DMS53 (cell line): ENCODE measurements at regions not wholly inside any gene's neighbourhood (a gene's known extent, or its start where the extent isn't known, plus 50 kb on each side); places are given as distances from the start of the nearest gene placed in this dataset.
"Not testable (repeated sequence)": the region's sequence is repeated elsewhere in the genome, so short reads cannot be mapped to it uniquely, and the experiment has no call there.

Experiments used
- DNase-seq: peaks from one replicate; lab custom pipeline; 2025; lab: John Stamatoyannopoulos, UW

- no peak for DNase-seq
Observed at GRCh38 chr2:195466427-195466826, 190.6 kb upstream of the SLC39A10 start.

DNA sequence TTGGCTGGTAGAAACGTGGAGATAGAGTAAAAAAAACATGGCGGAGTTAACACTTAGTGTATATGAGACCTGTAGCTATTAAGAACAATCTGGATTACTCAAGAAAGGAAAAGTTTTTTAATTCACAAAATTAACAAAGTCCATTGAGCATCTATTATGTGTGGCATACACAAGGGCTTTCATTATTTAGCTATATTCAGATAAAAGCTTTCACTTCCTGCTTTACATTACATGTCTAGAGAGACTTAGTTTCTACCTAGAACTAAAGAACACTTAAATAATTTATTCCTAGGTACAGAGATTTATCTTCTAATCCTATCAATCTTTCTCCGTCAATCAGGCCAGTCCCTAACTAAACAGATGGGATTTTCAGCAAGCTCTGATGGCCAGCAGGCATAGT, 196.0 kb upstream of the SLC39A10 start:
- no peak for DNase-seq

- no peak for DNase-seq
Observed at GRCh38 chr2:195458936-195459335, 198.1 kb upstream of the SLC39A10 start.

DNA sequence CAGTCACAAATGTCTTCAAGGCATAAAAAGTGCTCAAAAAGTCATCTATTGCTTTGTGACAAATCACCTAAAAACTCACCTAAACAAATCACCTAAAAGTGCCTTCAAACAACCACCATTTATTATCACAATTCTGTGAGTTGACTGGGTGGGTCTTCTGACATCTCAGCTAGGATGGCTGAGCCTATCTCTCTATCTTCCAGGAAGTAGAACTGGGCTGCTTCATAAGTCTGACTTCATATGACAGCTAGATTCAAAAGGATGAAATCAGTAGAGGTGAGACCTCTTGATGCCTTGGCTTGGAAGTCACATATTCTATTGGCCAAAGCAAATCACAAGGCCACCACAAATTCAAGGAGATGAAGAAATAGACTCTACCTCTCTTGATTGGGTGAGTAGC, 199.2 kb upstream of the SLC39A10 start:
- DNase-seq: no peak

- DNase-seq: no peak
Observed at GRCh38 chr2:195456771-195457170, 200.3 kb upstream of the SLC39A10 start.

DNA sequence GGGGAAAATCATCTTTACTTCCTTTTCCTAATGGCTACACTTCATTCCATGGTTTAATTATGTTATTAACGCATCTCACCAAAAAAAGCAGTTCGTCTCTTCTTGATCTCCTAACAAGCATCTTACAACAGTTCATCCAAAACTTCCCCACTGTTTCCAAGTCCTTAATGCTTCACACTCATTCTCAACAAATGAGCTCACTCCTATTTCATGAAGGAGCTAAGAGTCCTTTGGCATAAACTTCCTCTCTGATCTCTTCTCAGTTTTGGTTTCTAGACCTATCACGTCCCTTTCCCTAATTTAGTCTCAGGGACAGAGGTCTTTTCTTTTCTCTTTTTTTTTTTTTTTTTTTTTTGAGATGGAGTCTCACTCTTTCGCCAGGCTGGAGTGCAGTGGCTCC, 205.9 kb upstream of the SLC39A10 start:
- no peak for DNase-seq

DNA sequence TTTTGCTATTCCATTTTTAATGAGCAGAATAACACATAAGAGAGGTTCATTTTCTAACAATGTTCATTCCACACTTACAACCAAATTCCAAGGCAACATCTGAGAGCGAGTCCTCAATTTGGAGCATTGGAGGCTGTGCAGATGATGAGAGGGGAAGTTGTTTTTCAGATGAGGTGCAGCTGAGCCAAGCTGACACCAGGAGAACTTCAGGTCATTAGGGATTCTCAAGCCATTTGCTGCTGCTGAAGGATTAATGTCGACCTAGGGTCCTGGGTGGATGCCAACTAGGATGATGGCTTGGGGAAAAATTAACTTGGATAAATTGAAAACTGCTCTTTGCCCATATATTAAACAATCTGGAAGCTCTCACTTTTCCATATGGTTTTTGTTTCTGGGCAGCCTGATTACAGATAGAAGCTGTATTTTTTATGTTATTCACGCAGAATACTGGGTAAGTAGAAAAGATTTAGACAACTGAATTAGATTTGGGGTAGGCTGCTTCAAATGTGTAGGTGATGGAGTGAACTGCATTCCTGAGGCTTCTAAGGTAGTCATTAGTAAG, 206.4 kb upstream of the SLC39A10 start:
- DNase-seq: no peak

DNA sequence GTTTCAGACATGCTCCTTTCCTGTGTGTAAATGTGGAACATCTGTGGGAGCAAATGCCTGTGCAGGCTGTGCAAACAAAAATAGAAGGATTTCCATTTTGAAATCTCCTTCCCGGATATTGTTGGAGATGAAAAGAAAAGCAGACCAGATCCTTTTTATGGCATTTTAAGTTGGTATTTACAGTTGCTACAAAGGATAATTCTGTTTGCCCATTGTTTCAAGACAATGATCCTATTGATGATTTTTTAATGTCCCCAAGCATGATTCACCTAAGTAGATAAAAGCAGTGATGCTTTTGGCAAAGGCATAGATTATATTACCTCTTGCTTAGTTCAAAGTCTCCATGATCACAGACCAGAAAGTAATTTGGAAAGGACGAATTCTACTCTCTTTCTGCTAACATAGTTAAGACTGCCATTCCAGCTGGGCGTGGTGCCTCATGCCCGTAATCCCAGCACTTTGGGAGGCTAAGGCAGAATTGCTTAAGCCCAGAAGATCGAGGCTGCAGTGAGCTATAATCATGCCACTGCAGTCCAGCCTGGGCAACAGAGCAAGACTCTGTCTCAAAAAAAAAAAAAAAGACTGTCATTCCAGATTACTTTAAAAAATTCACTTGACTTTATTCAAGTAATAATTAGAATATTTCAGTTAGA, 209.6 kb upstream of the SLC39A10 start:
- no peak for DNase-seq

DNA sequence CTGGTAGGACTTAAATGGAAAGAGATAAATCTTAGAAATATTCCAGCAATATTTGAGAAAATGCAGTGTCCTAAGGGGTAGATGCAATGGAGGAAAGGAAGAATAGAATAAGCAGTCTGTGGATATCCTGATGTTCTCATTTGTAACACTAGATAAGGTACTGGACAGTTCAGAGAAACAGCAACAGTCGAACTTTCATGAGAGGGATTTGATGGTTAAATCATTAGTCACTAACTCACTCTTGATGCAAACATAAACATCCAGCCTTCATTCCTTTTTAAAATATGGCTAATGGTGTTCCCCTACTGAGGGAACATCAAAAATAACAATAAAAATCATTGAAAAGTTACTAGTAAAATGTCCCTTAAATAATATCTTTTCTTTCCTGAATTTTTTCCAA, 211.4 kb upstream of the SLC39A10 start:
- no peak for DNase-seq

GRCh38 chr2:195443926-195444325, 213.1 kb upstream of the SLC39A10 start:
- no peak for DNase-seq

DNA sequence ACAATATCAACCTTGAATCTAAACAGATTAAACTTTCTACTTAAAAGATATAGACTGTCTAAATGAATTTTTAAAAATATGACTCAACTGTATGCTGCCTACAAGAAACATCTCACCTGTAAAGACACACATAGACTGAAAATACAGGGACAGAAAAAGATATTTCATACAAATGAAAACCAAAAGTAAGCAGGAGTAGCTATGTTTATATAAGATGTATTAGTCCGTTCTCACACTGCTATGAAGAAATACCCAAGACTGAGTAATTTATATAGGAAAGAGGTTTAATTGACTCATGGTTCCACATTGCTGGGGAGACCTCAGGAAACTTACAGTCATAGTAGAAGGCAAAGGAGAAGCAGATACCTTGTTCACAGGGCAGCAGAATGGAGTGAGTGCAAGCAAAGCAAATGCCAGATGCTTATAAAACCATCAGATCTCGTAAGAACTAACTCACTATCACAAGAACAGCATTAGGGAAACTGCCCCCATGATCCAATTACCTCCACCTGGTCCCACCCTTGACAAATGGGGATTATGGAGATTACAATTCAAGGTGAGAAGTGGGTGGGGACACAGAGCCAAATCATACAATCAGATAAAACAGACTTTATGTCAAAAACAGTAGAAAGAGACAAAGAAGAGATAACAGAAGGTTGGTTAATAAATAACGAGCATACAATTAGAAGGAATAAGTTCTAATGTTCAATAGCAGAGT, 214.4 kb upstream of the SLC39A10 start:
- DNase-seq: no peak

DNA sequence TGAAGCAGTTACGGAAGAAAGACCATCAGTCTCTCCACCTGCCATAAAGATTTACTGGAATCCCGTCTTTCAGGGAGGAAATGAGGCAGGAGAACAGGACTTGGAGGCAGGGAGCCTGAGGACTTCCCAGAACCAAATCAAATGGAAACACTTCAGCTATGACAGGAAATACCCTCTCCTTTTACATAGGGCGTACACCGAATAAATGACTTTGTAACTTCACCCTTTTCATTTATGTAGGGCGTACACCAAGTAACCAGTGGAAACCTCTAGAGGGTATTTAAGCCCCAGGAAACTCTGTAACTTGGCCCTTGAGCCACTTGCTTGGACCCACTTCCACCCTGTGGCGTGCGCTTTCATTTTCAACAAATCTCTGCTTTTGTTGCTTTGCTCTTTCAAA, 218.3 kb upstream of the SLC39A10 start:
- no peak for DNase-seq

DNA sequence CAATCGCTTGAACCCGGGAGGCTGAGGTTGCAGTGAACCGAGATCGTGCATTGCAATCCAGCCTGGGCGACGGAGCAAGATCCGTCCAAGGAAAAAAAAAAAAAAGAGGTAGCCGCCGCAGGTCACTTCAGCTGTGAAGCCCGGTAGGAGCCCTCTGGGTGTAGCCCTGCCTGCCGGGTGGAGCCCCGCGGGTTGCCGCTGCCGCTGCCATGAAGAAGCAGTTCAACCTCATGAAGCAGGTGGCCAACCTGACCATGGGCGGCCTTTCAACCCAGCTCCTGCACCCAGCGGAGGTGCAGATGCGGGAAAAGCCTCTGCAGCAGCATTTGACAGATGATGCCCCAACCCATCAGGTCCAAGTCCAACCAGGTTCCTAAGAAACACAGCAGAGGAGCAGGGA, 219.5 kb upstream of the SLC39A10 start:
- no peak for DNase-seq

- no peak for DNase-seq
Observed at GRCh38 chr2:195434346-195434745, 222.7 kb upstream of the SLC39A10 start.

GRCh38 chr2:195433729-195434128, 223.3 kb upstream of the SLC39A10 start:
- DNase-seq: not testable (repeated sequence)

DNA sequence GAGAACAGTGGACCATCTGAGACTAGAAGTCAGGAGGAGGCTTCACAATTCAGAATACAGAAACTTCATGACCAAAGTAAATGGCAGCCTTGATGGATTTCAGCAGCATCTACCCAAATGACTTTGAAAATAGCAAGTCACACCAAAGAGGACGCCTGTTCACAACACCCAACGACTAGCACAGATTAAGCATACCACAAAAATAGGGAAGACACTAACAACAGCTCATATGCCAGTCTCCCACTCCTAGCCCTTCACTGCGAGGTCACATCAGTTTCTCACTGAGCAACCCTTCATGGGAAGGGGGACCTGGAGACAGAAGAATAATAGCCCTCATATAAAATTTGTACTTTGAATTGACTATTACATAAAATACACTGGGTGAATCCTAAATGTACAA, 228.4 kb upstream of the SLC39A10 start:
- no peak for DNase-seq

DNA sequence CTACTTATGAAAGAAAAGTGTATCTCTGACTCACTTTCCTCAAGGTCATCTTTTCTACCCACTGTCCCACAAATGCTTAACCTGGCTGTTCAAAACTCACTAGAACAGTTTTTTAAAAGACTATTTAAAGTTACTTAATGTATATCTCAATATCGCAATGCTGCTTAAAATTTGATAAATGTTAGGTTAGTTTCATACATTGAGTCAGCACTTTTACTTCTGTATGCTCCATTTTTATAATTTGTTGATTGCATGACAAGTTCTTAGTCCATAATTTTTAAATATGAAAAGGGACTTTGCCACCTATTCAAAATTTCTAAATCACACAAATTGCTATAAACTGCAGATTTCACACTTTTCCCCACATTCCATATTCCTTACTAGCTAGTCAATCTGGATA, 231.7 kb upstream of the SLC39A10 start:
- DNase-seq: no peak

DNA sequence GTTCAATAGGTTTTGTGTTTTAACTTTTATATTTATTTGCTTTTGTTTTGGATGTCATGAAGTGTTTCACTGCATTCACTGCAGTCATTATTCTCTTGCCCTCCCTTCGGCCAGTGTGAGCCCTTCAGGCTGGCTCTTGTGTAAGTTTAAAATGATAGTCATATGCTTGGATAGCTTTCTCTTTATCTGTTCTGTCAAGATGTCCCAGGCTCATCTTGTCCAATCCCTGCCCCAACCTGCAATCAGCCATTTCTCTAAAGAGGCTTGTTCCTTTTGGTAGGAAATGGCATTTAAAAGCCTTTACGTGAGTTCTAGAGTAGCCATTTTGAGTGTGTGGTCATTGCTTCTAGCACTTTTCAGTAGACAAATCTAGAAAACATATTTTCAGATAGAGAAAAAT, 238.0 kb upstream of the SLC39A10 start:
- DNase-seq: no peak

- DNase-seq: no peak
Observed at GRCh38 chr2:195414537-195415100, 242.4 kb upstream of the SLC39A10 start.

DNA sequence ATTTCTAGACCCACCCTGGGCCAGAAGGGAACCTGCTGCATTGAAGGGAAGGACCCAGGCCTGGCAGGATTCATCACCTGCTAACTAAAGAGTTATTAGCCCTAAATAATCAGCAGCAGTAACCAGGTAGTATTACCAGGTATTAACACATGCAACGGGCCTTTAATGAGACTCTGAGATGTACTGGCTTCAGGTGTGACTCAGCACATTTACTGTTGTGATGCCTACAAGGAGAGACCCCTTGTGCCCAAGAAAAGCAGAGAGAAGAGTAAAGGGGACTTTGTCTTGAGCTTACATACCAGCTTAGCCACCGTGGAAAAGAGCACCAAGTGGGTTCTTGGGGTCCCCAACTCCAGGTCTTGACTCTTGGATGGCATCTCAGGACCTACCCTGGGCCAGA, 243.1 kb upstream of the SLC39A10 start:
- no peak for DNase-seq

DNA sequence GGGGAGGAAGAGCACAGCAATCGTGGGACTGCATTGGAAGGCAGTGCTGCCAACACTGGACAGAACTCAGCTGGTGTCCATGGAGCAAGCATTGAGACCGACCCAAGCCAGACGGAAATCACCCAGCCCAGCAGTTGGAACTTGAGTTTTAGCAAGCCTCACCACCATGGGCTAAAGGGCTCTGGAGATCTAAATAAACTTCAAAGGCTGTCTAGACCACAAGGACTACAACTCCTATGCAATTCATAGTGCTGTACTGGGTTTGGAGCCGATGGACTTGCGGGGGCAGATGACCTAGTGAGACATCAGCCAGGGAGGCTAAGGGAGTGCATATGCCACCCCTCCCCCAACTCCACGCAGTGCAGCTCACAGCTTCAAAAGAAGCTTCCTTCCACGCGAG, 243.6 kb upstream of the SLC39A10 start:
- DNase-seq: no peak

GRCh38 chr2:195411219-195411687, 245.8 kb upstream of the SLC39A10 start:
- no peak for DNase-seq

DNA sequence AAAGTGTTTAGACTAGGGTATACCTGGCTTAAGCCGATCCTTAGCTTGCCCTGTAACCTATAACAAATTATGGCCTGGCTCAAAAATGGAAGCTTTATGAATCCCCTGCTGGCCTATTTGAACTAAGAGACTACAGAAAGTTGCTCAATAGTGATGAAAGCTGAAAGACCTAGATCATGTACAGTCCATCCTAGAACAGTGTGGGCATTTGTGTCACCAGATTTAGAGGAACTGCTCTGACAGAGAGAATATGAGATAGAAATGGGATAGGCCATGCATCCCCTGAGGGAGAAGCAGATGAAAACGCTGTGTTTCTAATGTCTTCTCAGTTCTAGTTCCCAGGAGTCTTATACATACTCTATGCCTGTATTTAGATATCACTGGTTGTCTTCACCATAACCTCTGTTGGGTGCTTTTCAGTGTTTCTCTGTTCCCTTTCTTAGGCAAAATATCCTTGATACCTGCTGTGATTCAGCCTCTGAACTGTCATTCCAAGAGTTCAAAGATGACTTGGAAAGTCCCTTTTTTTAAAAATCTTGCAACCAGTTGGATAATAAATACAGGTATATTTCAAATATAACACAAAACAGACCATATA, 246.9 kb upstream of the SLC39A10 start:
- no peak for DNase-seq
